Gastroesophageal sphincter (tissue), 3 donors: ENCODE measurements at regions not wholly inside any gene's neighbourhood (a gene's known extent, or its start where the extent isn't known, plus 50 kb on each side); places are given as distances from the start of the nearest gene placed in this dataset.

ENCODE experiments used
- CTCF ChIP-seq, 4 experiments: fragments of 200-600 bp in 2 of 4; fragments of 450-650 bp in 2 of 4; sonication (generic) in 1 of 4; IDR thresholded peaks; one replicate each; pipeline ENCODE4 v1.5.1; 2017 to 2019; ENCODE audit warnings: antibody characterized with exemption in 4 of 4, mild to moderate bottlenecking in 2 of 4, moderate library complexity in 2 of 4
- EP300 ChIP-seq: sonication (generic); formaldehyde crosslinking; IDR thresholded peaks from one replicate; pipeline ENCODE4 v1.6.1; 2017; ENCODE audit warnings: antibody characterized with exemption, mild to moderate bottlenecking
- POLR2A ChIP-seq, 2 donors: fragments of 450-650 bp; IDR thresholded peaks; one replicate each; pipeline ENCODE4 v1.6.1; 2017; ENCODE audit warnings: antibody characterized with exemption in 2 of 2, mild to moderate bottlenecking in 2 of 2, moderate library complexity in 1 of 2

GRCh38 chr10:113316506-113316905 lies 236.3 kb upstream of the HABP2 start:
- TF ChIP-seq EP300, result no peak
- no peak for TF ChIP-seq CTCF (IDR thresholded peaks at IDR 0.05)
- TF ChIP-seq POLR2A (IDR thresholded peaks at IDR 0.05), result no peak
